Activated B cell treated with CpG ODN at 0.5 μM for 24 hours (primary cell): ENCODE measurements at regions not wholly inside any gene's neighbourhood (a gene's known extent, or its start where the extent isn't known, plus 50 kb on each side); places are given as distances from the start of the nearest gene placed in this dataset.

Source experiments
- ATAC-seq: fragments of 200-7000 bp; cut with Tn5 transposase; one replicate; pipeline ENCODE4 v1.10.0; 2021; ENCODE audit warnings: low read depth, mild to moderate bottlenecking, moderate library complexity
- CTCF ChIA-PET: fragments of 350-600 bp; sonication (Branson Sonifier 250); formaldehyde crosslinking; loops from one replicate; lab custom pipeline; 2021; ENCODE audit warnings: antibody characterized with exemption; lab: Charles Lee
- POLR2A ChIA-PET: fragments of 350-600 bp; sonication (Branson Sonifier 250); formaldehyde crosslinking; loops from one replicate; lab custom pipeline; 2021; ENCODE audit warnings: antibody characterized with exemption; lab: Charles Lee
- DNase-seq: peaks from one replicate; pipeline ENCODE4 v3.0.0; 2022
- H3K27ac Mint-ChIP-seq: one replicate; pipeline ENCODE4 v1.8.0; 2020; ENCODE audit warnings: mixed read lengths
- H3K27me3 Mint-ChIP-seq: one replicate; pipeline ENCODE4 v1.8.0; 2021; ENCODE audit warnings: mixed read lengths
- H3K36me3 Mint-ChIP-seq: one replicate; pipeline ENCODE4 v1.8.0; 2021; ENCODE audit warnings: low read depth, mixed read lengths
- H3K4me1 Mint-ChIP-seq: one replicate; pipeline ENCODE4 v1.8.0; 2021; ENCODE audit warnings: mixed read lengths
- H3K4me3 Mint-ChIP-seq: one replicate; pipeline ENCODE4 v1.8.0; 2020; ENCODE audit warnings: mild to moderate bottlenecking, mixed read lengths
- H3K9me3 Mint-ChIP-seq: one replicate; pipeline ENCODE4 v1.8.0; 2020; ENCODE audit warnings: mixed read lengths
- intact Hi-C: fragments of 100-400 bp; cut with micrococcal nuclease; formaldehyde crosslinking; loops from one replicate; pipeline ENCODE4 v1.15.1; 2024
- TF ChIP-seq, protein P1 (sequence below): fragments of 200-600 bp; IDR thresholded peaks from one replicate; pipeline ENCODE4 v1.8.0; 2022; ENCODE audit warnings: antibody characterized with exemption, mild to moderate bottlenecking

DNA sequence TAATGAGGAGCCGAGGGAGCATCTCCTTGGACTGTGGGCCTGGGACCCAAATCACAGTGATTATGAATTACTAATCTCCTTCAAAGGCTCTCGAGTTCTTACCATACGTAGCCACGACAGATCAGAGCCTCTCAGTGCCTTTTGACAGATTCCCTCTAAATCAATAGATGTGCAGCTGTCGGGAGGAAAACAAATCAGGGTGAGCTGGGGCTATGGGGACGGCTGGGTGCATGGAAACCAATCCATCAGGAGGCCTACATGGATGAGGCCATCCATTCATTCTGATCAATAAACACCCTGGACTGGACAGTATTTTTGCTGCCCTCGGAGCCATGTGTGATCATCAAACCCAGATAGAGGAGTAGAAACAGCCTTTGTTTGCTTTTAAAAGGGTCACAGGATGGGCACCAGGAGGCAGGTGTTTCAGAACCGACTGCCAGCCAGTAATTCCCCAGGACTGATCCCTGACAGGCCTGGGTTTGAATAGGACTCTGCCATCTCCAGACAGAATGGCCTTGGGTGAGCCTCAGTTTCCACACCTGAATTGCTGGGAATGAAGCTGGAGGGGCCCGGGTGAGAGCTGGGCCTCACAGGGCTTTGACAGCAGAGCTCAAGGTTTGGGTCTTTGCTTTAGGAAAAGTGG is 532.8 kb downstream of the MATN1 start:
- Mint-ChIP-seq H3K27me3 (no peaks in the 10 kb centered on the region), H3K9me3 (peaks cover 3% of the 10 kb centered on the region), H3K27ac (no peak overlapping the region), H3K4me3 (no peak overlapping the region), H3K4me1 (no peaks in the 10 kb centered on the region), H3K36me3 (no peaks in the 10 kb centered on the region)
- intact Hi-C loops = no loop called here
- ATAC-seq = no peak
- TF ChIP-seq, protein P1, sequence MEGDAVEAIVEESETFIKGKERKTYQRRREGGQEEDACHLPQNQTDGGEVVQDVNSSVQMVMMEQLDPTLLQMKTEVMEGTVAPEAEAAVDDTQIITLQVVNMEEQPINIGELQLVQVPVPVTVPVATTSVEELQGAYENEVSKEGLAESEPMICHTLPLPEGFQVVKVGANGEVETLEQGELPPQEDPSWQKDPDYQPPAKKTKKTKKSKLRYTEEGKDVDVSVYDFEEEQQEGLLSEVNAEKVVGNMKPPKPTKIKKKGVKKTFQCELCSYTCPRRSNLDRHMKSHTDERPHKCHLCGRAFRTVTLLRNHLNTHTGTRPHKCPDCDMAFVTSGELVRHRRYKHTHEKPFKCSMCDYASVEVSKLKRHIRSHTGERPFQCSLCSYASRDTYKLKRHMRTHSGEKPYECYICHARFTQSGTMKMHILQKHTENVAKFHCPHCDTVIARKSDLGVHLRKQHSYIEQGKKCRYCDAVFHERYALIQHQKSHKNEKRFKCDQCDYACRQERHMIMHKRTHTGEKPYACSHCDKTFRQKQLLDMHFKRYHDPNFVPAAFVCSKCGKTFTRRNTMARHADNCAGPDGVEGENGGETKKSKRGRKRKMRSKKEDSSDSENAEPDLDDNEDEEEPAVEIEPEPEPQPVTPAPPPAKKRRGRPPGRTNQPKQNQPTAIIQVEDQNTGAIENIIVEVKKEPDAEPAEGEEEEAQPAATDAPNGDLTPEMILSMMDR = no peak
- ChIA-PET CTCF (no interaction called here), POLR2A (no interaction called here)
- DNase-seq = no peak

DNA sequence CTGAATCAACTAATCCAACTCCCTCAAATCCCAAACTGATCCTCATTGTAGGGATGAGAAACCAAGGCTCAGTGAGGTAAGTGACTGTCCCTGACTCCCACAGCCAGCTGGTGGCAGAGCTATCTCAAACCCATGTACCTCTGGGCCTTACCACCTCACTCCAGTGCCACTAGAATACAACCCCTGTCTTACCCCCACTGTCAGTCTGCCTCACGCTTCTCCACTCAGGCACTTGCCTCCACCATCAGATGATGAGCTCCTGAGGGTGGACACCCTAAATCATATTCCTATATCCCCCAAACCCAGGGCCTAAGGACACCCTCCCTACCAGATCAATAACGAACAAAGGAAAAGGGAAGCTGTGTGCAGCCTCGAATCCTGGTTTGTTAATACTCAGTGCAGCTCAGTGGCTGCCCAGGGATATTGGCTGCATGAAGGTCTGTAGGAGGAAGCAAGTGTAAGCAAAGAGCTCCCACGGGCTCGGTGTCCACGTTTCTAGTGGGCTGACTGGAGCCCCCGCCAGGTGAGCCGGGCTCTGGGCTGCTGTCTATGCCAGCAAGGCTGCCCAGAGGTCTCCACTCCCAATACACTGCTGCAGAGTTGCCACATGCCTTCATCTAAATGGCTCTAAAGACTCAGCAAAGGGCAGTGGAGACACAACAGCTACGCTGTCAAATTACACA is 533.4 kb downstream of the MATN1 start:
- Mint-ChIP-seq H3K9me3 (peaks cover 3% of the 10 kb centered on the region), H3K4me3 (no peak overlapping the region), H3K27ac (no peak overlapping the region), H3K27me3 (no peaks in the 10 kb centered on the region), H3K4me1 (no peaks in the 10 kb centered on the region), H3K36me3 (no peaks in the 10 kb centered on the region)
- CTCF ChIA-PET = no interaction called here
- DNase-seq = no peak
- POLR2A ChIA-PET = no interaction called here
- no peak for ATAC-seq
- intact Hi-C loops = no loop called here
- TF ChIP-seq, protein P1 = no peak

DNA sequence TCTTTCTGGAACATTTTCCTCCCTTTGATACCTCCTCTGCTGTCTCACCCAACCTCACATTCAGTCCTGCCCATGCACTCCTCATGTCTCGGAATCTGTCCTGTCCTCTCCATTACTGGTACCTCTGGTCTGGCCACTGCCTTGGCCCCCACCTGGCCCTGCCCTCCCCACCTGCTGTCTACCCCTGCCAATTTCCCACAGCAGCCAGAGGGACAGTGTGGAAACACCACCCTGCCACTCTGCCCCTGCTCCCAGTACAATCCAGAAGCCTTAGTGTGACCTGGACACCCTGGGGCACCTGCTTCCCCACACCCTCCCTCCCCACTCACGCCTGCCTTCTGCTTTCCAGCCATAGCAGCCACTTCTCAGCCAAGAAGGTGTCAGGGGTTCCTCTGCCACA is 534.4 kb downstream of the MATN1 start:
- TF ChIP-seq, protein P1 = no peak
- Mint-ChIP-seq H3K4me3 (no peak overlapping the region), H3K9me3 (peaks cover 3% of the 10 kb centered on the region), H3K27ac (no peak overlapping the region), H3K27me3 (no peaks in the 10 kb centered on the region), H3K36me3 (no peaks in the 10 kb centered on the region), H3K4me1 (no peaks in the 10 kb centered on the region)
- CTCF ChIA-PET = no interaction called here
- POLR2A ChIA-PET = no interaction called here
- no peak for DNase-seq
- ATAC-seq = no peak
- intact Hi-C loops = no loop called here

DNA sequence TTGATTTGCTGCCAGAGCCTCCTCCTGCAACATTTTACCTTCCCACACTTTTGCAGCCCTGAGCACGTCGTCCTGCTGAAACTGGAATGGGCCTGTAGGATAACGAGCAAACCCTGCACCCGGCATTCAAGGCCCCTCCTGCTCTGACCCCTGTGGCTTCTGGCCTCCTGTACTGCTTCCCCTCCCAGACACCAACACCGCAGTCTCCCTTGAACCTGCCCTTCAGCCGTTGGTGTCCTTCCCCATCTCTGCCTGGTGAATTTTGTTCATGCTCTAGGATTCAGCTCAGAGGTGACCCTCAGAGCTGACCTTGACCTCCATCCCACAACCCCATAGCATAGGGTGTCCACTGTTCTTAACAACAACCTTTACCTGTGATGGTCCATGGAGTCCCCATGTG is 535.1 kb downstream of the MATN1 start:
- Mint-ChIP-seq H3K27ac (no peak overlapping the region), H3K4me3 (no peak overlapping the region), H3K4me1 (no peaks in the 10 kb centered on the region), H3K9me3 (peaks cover 3% of the 10 kb centered on the region), H3K27me3 (no peaks in the 10 kb centered on the region), H3K36me3 (no peaks in the 10 kb centered on the region)
- CTCF ChIA-PET = no interaction called here
- DNase-seq = no peak
- intact Hi-C loops = no loop called here
- POLR2A ChIA-PET = no interaction called here
- TF ChIP-seq, protein P1 = no peak
- ATAC-seq = no peak

DNA sequence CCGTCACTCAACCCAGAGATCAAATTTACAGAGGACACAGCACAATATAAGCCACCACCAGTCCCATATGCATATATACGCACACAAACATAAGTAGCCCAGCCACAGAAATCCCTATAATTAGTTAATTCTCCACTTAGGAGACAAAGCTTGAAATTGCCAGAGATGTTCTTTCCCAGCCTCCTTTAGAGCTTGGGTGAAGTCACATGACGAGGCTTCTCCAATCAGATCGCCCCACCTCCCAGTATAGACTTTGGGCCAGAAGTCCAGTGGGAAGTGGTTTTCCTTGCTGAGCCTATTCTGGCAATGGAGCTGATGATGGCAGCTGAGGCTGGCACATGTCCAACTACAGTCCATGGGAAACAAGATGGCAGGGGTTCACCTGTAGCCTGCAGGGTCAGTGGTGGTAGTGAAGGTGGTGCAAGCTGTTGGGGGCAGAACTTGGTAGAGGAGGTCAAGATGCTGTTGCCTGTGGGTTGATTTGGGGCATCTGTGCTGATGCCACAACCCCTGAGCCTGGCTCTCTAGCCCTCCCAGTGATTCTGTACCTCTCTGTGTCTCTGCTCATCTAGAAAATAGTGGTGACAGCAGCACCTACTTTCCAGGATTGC is 535.9 kb downstream of the MATN1 start:
- no peak overlapping the region for H3K27ac Mint-ChIP-seq
- no peak for ATAC-seq
- no peaks in the 10 kb centered on the region for H3K27me3 Mint-ChIP-seq
- H3K36me3 Mint-ChIP-seq = no peaks in the 10 kb centered on the region
- CTCF ChIA-PET = no interaction called here
- intact Hi-C loops = no loop called here
- no peaks in the 10 kb centered on the region for H3K4me1 Mint-ChIP-seq
- no peak overlapping the region for H3K4me3 Mint-ChIP-seq
- H3K9me3 Mint-ChIP-seq = no peaks in the 10 kb centered on the region
- TF ChIP-seq, protein P1 = no peak
- DNase-seq = no peak
- POLR2A ChIA-PET = no interaction called here
